Retinal pigment epithelial cell (primary cell): ENCODE measurements at regions not wholly inside any gene's neighbourhood (a gene's known extent, or its start where the extent isn't known, plus 50 kb on each side); places are given as distances from the start of the nearest gene placed in this dataset.

Experiments
- DNase-seq: peaks from one replicate; pipeline ENCODE4 v3.0.0-alpha.2; 2010; ENCODE audit warnings: low read depth
- H3K4me3 ChIP-seq: 2 replicates; pipeline ENCODE4 v1.5.1; 2011; ENCODE audit warnings: mild to moderate bottlenecking, low read length, control low read depth, moderate library complexity
- TF ChIP-seq, protein P1 (sequence below): conservative IDR thresholded peaks from 2 replicates; pipeline ENCODE4 v1.5.1; 2011; ENCODE audit warnings: low read depth, low read length, control low read depth, inconsistent platforms

GRCh38 chr12:19947344-19947743 lies 421.0 kb upstream of the PDE3A start:
- DNase-seq = no peak
- TF ChIP-seq, protein P1, sequence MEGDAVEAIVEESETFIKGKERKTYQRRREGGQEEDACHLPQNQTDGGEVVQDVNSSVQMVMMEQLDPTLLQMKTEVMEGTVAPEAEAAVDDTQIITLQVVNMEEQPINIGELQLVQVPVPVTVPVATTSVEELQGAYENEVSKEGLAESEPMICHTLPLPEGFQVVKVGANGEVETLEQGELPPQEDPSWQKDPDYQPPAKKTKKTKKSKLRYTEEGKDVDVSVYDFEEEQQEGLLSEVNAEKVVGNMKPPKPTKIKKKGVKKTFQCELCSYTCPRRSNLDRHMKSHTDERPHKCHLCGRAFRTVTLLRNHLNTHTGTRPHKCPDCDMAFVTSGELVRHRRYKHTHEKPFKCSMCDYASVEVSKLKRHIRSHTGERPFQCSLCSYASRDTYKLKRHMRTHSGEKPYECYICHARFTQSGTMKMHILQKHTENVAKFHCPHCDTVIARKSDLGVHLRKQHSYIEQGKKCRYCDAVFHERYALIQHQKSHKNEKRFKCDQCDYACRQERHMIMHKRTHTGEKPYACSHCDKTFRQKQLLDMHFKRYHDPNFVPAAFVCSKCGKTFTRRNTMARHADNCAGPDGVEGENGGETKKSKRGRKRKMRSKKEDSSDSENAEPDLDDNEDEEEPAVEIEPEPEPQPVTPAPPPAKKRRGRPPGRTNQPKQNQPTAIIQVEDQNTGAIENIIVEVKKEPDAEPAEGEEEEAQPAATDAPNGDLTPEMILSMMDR = no peak
- H3K4me3 ChIP-seq = no peak overlapping the region

- no peak overlapping the region for H3K4me3 ChIP-seq
- no peak for DNase-seq
- TF ChIP-seq, protein P1 = no peak
Measured at GRCh38 chr12:19951664-19952063, 416.7 kb upstream of the PDE3A start.

GRCh38 chr12:19953734-19954133 lies 414.6 kb upstream of the PDE3A start:
- no peak for DNase-seq
- TF ChIP-seq, protein P1 = no peak
- H3K4me3 ChIP-seq = no peak overlapping the region

DNA sequence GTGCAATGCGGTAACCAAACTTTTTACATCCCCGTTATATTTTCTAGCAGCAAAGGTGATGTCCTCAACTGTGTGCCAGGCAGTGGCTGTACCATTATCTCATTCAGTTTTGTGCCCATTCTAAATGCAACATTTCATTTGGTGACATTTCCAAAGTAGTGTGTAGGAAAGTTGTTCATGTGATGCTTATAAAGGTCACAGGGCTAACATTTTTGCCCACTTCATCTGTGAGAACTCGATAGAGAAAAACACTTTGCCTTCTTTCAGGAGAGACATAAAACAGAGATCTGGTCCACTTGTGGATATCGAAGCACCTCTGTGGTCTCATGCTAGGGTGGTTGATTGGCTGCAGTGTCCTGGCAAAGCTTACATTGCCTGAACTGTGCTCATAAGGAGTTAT lies 414.2 kb upstream of the PDE3A start:
- TF ChIP-seq, protein P1 = no peak
- no peak for DNase-seq
- no peak overlapping the region for H3K4me3 ChIP-seq

GRCh38 chr12:19957308-19958125 lies 410.8 kb upstream of the PDE3A start:
- DNase-seq = no peak
- no peak overlapping the region for H3K4me3 ChIP-seq
- TF ChIP-seq, protein P1 = no peak

DNA sequence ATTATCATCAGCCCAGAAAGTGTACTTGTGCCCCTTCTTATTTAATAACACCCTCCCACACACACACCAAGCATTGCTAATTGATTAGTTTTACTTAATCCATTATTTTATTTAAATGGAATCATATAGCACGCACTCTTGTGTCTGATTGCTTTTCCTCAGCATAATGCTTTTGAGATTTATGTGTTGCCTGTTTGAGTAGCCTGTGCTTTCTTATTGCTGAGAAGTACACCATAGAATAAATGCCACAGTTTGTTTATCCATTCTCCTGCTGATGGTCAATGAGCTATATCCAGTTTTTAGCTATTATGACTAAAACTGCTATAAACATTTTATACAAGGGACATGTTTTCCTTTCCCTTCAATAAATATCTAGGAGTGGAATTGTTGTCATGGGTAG lies 409.9 kb upstream of the PDE3A start:
- H3K4me3 ChIP-seq = no peak overlapping the region
- DNase-seq = no peak
- TF ChIP-seq, protein P1 = no peak

DNA sequence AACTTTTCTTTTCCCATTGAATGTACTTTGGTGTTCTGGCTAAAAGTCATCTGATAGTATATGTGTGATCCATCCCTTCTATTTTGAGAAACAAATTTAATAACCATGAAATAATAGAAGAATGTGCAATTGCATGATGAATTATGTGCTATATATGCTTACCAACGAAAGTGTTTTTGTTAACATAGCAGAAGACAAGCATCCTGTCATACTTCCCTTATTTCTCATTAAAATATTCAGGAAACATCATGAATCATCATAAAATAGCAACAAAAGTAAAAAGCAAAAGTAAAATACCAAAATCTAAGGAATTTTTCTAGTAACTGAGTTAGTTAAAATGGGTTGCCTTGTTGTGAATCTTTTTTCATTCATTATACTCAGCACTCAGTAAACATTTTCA lies 409.0 kb upstream of the PDE3A start:
- TF ChIP-seq, protein P1 = no peak
- DNase-seq = no peak
- no peak overlapping the region for H3K4me3 ChIP-seq
